ENCODE measurements at regions not wholly inside any gene's neighbourhood (a gene's known extent, or its start where the extent isn't known, plus 50 kb on each side); places are given as distances from the start of the nearest gene placed in this dataset.

- no peak for TF ChIP-seq CDX4 (CRISPR knock-in tag; IDR thresholded peaks at IDR 0.05; ENCODE audit: borderline replicate concordance)
- TF ChIP-seq TEAD1 (CRISPR knock-in tag; IDR thresholded peaks at IDR 0.05) = no peak
- no peak for TF ChIP-seq OVOL2 (CRISPR knock-in tag; IDR thresholded peaks at IDR 0.05; ENCODE audit: borderline replicate concordance)
- no peak for TF ChIP-seq CREM (CRISPR knock-in tag; IDR thresholded peaks at IDR 0.05)
- no peak for TF ChIP-seq ZNF317 (CRISPR knock-in tag; IDR thresholded peaks at IDR 0.05; ENCODE audit: borderline replicate concordance, low read depth)
- no peak for TF ChIP-seq TCF7 (CRISPR knock-in tag; IDR thresholded peaks at IDR 0.05; ENCODE audit: low read depth)
- no peak for TF ChIP-seq USF1 (CRISPR knock-in tag; IDR thresholded peaks at IDR 0.05)
Measured at GRCh38 chr13:59358014-59358413, 805.7 kb downstream of the DIAPH3 start (continued).

DNA sequence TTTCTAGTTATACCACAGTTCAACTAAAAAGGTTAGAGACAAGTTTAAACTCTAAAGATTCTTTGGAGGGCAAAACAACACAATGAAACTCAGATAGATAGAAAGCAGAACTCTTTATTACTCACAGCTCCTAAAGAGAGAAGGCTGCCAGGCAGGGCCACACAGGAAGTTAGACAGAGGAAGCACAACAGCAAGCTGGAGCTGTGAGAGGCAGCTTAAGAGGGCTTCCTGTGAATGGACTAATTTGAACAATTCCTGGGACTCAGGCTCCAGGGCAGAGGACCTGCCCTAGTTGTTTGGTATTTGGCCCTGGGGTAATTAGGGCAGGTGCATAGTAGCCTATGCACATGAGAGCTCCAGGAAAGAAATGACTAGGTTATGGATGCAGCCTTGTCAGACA lies 803.6 kb downstream of the DIAPH3 start:
- ChIA-PET CTCF (interaction anchor here (1.8 kb wide), 1 partner anchor 31 kb away, joined by 5 read pairs; no protein-coding TSS in a partner anchor), POLR2A (no interaction called here)
- no peaks in the 10 kb centered on the region for H3K9me3 Mint-ChIP-seq

More for the DNA sequence above, 803.6 kb downstream of the DIAPH3 start:
- peaks cover 26% of the 10 kb centered on the region for H3K4me1 Mint-ChIP-seq
- ATAC-seq (peak; percentile 36; the same call in 1 of the 2 replicates), DNase-seq (ENCODE audit: low spot score) (no peak)
- H3K4me3 Mint-ChIP-seq = no peak overlapping the region
- H3K27ac Mint-ChIP-seq = no peak overlapping the region
- H3K27me3 Mint-ChIP-seq (ENCODE audit: low read depth) = no peaks in the 10 kb centered on the region
- no peak for TF ChIP-seq USF2 (CRISPR knock-in tag; IDR thresholded peaks at IDR 0.05)
- TF ChIP-seq ZNF138 (CRISPR knock-in tag; conservative IDR thresholded peaks at IDR 0.05) = no peak
- TF ChIP-seq NFYB (CRISPR knock-in tag; conservative IDR thresholded peaks at IDR 0.05; ENCODE audit: low read depth) = no peak
- TF ChIP-seq FOXJ3 (CRISPR knock-in tag; IDR thresholded peaks at IDR 0.05; ENCODE audit: borderline replicate concordance) = no peak
- TF ChIP-seq, protein P1, sequence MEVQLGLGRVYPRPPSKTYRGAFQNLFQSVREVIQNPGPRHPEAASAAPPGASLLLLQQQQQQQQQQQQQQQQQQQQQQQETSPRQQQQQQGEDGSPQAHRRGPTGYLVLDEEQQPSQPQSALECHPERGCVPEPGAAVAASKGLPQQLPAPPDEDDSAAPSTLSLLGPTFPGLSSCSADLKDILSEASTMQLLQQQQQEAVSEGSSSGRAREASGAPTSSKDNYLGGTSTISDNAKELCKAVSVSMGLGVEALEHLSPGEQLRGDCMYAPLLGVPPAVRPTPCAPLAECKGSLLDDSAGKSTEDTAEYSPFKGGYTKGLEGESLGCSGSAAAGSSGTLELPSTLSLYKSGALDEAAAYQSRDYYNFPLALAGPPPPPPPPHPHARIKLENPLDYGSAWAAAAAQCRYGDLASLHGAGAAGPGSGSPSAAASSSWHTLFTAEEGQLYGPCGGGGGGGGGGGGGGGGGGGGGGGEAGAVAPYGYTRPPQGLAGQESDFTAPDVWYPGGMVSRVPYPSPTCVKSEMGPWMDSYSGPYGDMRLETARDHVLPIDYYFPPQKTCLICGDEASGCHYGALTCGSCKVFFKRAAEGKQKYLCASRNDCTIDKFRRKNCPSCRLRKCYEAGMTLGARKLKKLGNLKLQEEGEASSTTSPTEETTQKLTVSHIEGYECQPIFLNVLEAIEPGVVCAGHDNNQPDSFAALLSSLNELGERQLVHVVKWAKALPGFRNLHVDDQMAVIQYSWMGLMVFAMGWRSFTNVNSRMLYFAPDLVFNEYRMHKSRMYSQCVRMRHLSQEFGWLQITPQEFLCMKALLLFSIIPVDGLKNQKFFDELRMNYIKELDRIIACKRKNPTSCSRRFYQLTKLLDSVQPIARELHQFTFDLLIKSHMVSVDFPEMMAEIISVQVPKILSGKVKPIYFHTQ (CRISPR knock-in tag; IDR thresholded peaks at IDR 0.05) = no peak
- TF ChIP-seq ARID4B (CRISPR knock-in tag; IDR thresholded peaks at IDR 0.05; ENCODE audit: borderline replicate concordance) = no peak
- TF ChIP-seq E2F4 (CRISPR knock-in tag; IDR thresholded peaks at IDR 0.05; ENCODE audit: borderline replicate concordance, low read depth) = no peak
- TF ChIP-seq ATF3 (CRISPR knock-in tag; conservative IDR thresholded peaks at IDR 0.05) = no peak
- TF ChIP-seq CREB1 (CRISPR knock-in tag; IDR thresholded peaks at IDR 0.05) = no peak
- TF ChIP-seq ZNF512 (CRISPR knock-in tag; IDR thresholded peaks at IDR 0.05; ENCODE audit: borderline replicate concordance) = no peak
- H3K36me3 Mint-ChIP-seq = no peaks in the 10 kb centered on the region

Data from WTC11 (cell line).